Neuronal stem cell (in vitro differentiated cells): ENCODE measurements at regions not wholly inside any gene's neighbourhood (a gene's known extent, or its start where the extent isn't known, plus 50 kb on each side); places are given as distances from the start of the nearest gene placed in this dataset.

Experiments used
- DNase-seq: peaks from one replicate; pipeline ENCODE4 v3.0.0-alpha.2; 2013; ENCODE audit warnings: low spot score
- H2AFZ ChIP-seq: one replicate; pipeline ENCODE4 v1.6.1; 2013; ENCODE audit warnings: mild to moderate bottlenecking, low read length, inconsistent platforms
- H2AK5ac ChIP-seq: 2 replicates; pipeline ENCODE4 v1.6.1; 2013; ENCODE audit warnings: low read depth, mild to moderate bottlenecking, inconsistent platforms, low read length, moderate library complexity, mixed read lengths
- H2BK120ac ChIP-seq: 2 replicates; pipeline ENCODE4 v1.6.1; 2013; ENCODE audit warnings: low read depth, mild to moderate bottlenecking, inconsistent platforms, low read length, moderate library complexity, mixed read lengths
- H2BK12ac ChIP-seq: one replicate; pipeline ENCODE4 v1.6.1; 2013; ENCODE audit warnings: low read length, inconsistent platforms
- H2BK15ac ChIP-seq: 2 replicates; pipeline ENCODE4 v1.6.1; 2013; ENCODE audit warnings: mild to moderate bottlenecking, low read length, inconsistent platforms, mixed read lengths
- H2BK5ac ChIP-seq: one replicate; pipeline ENCODE4 v1.6.1; 2013; ENCODE audit warnings: inconsistent platforms, mild to moderate bottlenecking, low read length, moderate library complexity
- H3K14ac ChIP-seq: one replicate; pipeline ENCODE4 v1.6.1; 2013; ENCODE audit warnings: low read length, inconsistent platforms
- H3K18ac ChIP-seq: 2 replicates; pipeline ENCODE4 v1.6.1; 2013; ENCODE audit warnings: low read length, inconsistent platforms
- H3K23ac ChIP-seq: 2 replicates; pipeline ENCODE4 v1.6.1; 2013; ENCODE audit warnings: low read depth, mild to moderate bottlenecking, mixed read lengths, low read length, inconsistent platforms; ENCODE audit not compliant: poor library complexity
- H3K27ac ChIP-seq: replicated peaks from 3 replicates; pipeline ENCODE4 v1.5.1; 2013; ENCODE audit warnings: low read length, inconsistent platforms
- H3K27me3 ChIP-seq, 3 experiments: 2 replicates each; pipeline ENCODE4 v1.6.1; 2013; ENCODE audit warnings: low read length in 3 of 3, mild to moderate bottlenecking in 2 of 3, inconsistent platforms in 1 of 3, low read depth in 1 of 3, mixed read lengths in 1 of 3, moderate library complexity in 1 of 3; ENCODE audit not compliant: control insufficient read depth in 3 of 3, insufficient read depth in 3 of 3
- H3K36me3 ChIP-seq, 2 donors: replicated peaks in 1 of 2; 2 replicates each; pipeline ENCODE4 v1.6.1; 2013; ENCODE audit warnings: low read length in 2 of 2; ENCODE audit not compliant: control insufficient read depth in 2 of 2, insufficient read depth in 2 of 2
- H3K4ac ChIP-seq: 2 replicates; pipeline ENCODE4 v1.6.1; 2013; ENCODE audit warnings: inconsistent platforms, mild to moderate bottlenecking, low read length, moderate library complexity
- H3K4me1 ChIP-seq, 2 donors: 1 replicate in 1 of 2; 2 replicates in 1 of 2; pipeline ENCODE4 v1.6.1; 2013; ENCODE audit warnings: low read length in 2 of 2, low read depth in 1 of 2; ENCODE audit not compliant: control insufficient read depth in 2 of 2, insufficient read depth in 1 of 2
- H3K4me2 ChIP-seq: one replicate; pipeline ENCODE4 v1.6.1; 2013; ENCODE audit warnings: mild to moderate bottlenecking, low read length, inconsistent platforms; ENCODE audit not compliant: insufficient read depth, poor library complexity, severe bottlenecking
- H3K4me3 ChIP-seq, 2 donors: 2 replicates each; pipeline ENCODE4 v1.5.1; 2013; ENCODE audit warnings: low read length in 2 of 2, mild to moderate bottlenecking in 2 of 2, inconsistent platforms in 1 of 2, moderate library complexity in 1 of 2
- H3K79me1 ChIP-seq: one replicate; pipeline ENCODE4 v1.6.1; 2013; ENCODE audit warnings: low read depth, mild to moderate bottlenecking, inconsistent platforms, low read length, moderate library complexity
- H3K9ac ChIP-seq: one replicate; pipeline ENCODE4 v1.6.1; 2013; ENCODE audit warnings: mild to moderate bottlenecking, low read depth, low read length, inconsistent platforms; ENCODE audit not compliant: poor library complexity
- H3K9me3 ChIP-seq, 2 donors: replicated peaks in 1 of 2; 2 replicates each; pipeline versions ENCODE3 to v1.6.1; 2013; ENCODE audit warnings: low read length in 2 of 2, mild to moderate bottlenecking in 2 of 2, inconsistent platforms in 1 of 2, low read depth in 1 of 2, mixed read lengths in 1 of 2, moderate library complexity in 1 of 2; ENCODE audit not compliant: control insufficient read depth in 2 of 2, insufficient read depth in 1 of 2
- H4K8ac ChIP-seq: one replicate; pipeline ENCODE4 v1.6.1; 2013; ENCODE audit warnings: low read depth, mild to moderate bottlenecking, inconsistent platforms, low read length, moderate library complexity
- H4K91ac ChIP-seq: one replicate; pipeline ENCODE4 v1.6.1; 2013; ENCODE audit warnings: low read length, low read depth, mild to moderate bottlenecking, inconsistent platforms; ENCODE audit not compliant: poor library complexity
- WGBS, 2 donors: extraction: QIAGEN DNeasy Blood & Tissue Kit; methylation state at CpG; one replicate each; pipeline ENCODE4 v1.1.7; 2013; ENCODE audit warnings: missing lambda C conversion rate in 2 of 2, mixed read lengths in 1 of 2; ENCODE audit not compliant: insufficient read length in 2 of 2, insufficient replicate concordance in 1 of 2; ENCODE audit errors: extremely low coverage in 2 of 2; 5-methylcytosine and 5-hydroxymethylcytosine counted together

- DNase-seq: no peak
- H3K14ac ChIP-seq: no peak overlapping the region
- H3K27me3 ChIP-seq: no peaks in the 10 kb centered on the region
- no peak overlapping the region for H3K18ac ChIP-seq
- no peak overlapping the region for H3K4me2 ChIP-seq
- H4K91ac ChIP-seq: no peak overlapping the region
- no peak overlapping the region for H4K8ac ChIP-seq
- H3K4me1 ChIP-seq: no peaks in the 10 kb centered on the region
- no peak overlapping the region for H2AFZ ChIP-seq
- no peaks in the 10 kb centered on the region for H3K36me3 ChIP-seq
- no peak overlapping the region for H2BK5ac ChIP-seq
- H3K27ac ChIP-seq: no peak overlapping the region
- H2BK12ac ChIP-seq: no peak overlapping the region
- H2AK5ac ChIP-seq: no peak overlapping the region
- WGBS, 2 donors: no CpG with 5 or more reads among the region's 4 CpGs
- no peak overlapping the region for H3K9ac ChIP-seq
- no peak overlapping the region for H3K4me3 ChIP-seq
- no peak overlapping the region for H3K4ac ChIP-seq
- no peak overlapping the region for H2BK120ac ChIP-seq
- no peaks in the 10 kb centered on the region for H3K79me1 ChIP-seq
- H3K23ac ChIP-seq: no peak overlapping the region
- H3K9me3 ChIP-seq: no peaks in the 10 kb centered on the region
- no peak overlapping the region for H2BK15ac ChIP-seq
Observed at GRCh38 chr5:79864364-79864763, 126.7 kb downstream of the MTX3 start.

- no peak for DNase-seq
- no peak overlapping the region for H3K4me2 ChIP-seq
- H2AFZ ChIP-seq: no peak overlapping the region
- no peak overlapping the region for H4K8ac ChIP-seq
- H3K27me3 ChIP-seq: no peaks in the 10 kb centered on the region
- H2AK5ac ChIP-seq: no peak overlapping the region
- no peaks in the 10 kb centered on the region for H3K36me3 ChIP-seq
- H2BK15ac ChIP-seq: no peak overlapping the region
- no peak overlapping the region for H3K18ac ChIP-seq
- no peak overlapping the region for H3K9ac ChIP-seq
- H3K79me1 ChIP-seq: no peaks in the 10 kb centered on the region
- no peak overlapping the region for H3K23ac ChIP-seq
- H2BK12ac ChIP-seq: no peak overlapping the region
- no peaks in the 10 kb centered on the region for H3K9me3 ChIP-seq
- no peak overlapping the region for H3K4ac ChIP-seq
- no peak overlapping the region for H4K91ac ChIP-seq
- no CpG with 5 or more reads among the region's 5 CpGs for WGBS, 2 donors
- no peak overlapping the region for H3K4me3 ChIP-seq
- H3K4me1 ChIP-seq: no peaks in the 10 kb centered on the region
- no peak overlapping the region for H2BK5ac ChIP-seq
- no peak overlapping the region for H3K14ac ChIP-seq
- no peak overlapping the region for H3K27ac ChIP-seq
- no peak overlapping the region for H2BK120ac ChIP-seq
Observed at GRCh38 chr5:79859588-79859987, 131.5 kb downstream of the MTX3 start.

- no peak for DNase-seq
- Histone ChIP-seq H3K4me1 (no peaks in the 10 kb centered on the region), H3K27me3 (no peaks in the 10 kb centered on the region), H3K9ac (no peak overlapping the region), H3K4ac (no peak overlapping the region), H2AK5ac (no peak overlapping the region), H3K27ac (no peak overlapping the region), H3K23ac (no peak overlapping the region), H3K9me3 (no peaks in the 10 kb centered on the region), H3K4me3 (no peak overlapping the region), H3K14ac (no peak overlapping the region), H3K79me1 (no peaks in the 10 kb centered on the region), H3K18ac (no peak overlapping the region), H2BK12ac (no peak overlapping the region), H2BK15ac (no peak overlapping the region), H3K4me2 (no peak overlapping the region), H3K36me3 (no peaks in the 10 kb centered on the region), H2AFZ (no peak overlapping the region), H2BK5ac (no peak overlapping the region), H4K91ac (no peak overlapping the region), H2BK120ac (no peak overlapping the region), H4K8ac (no peak overlapping the region)
- WGBS, 2 donors: no CpG with 5 or more reads among the region's 2 CpGs
Observed at GRCh38 chr5:79858410-79858723, 132.7 kb downstream of the MTX3 start.

- no peaks in the 10 kb centered on the region for H3K27me3 ChIP-seq
- no peak overlapping the region for H3K14ac ChIP-seq
- no peak overlapping the region for H3K9ac ChIP-seq
- no peak overlapping the region for H3K4me2 ChIP-seq
- no peak overlapping the region for H2BK5ac ChIP-seq
- no CpG with 5 or more reads among the region's 9 CpGs for WGBS, 2 donors
- H4K8ac ChIP-seq: no peak overlapping the region
- no peak overlapping the region for H3K23ac ChIP-seq
- no peak overlapping the region for H3K4me3 ChIP-seq
- no peak overlapping the region for H2BK120ac ChIP-seq
- H3K79me1 ChIP-seq: no peaks in the 10 kb centered on the region
- H3K18ac ChIP-seq: no peak overlapping the region
- H2BK15ac ChIP-seq: no peak overlapping the region
- H2BK12ac ChIP-seq: no peak overlapping the region
- H2AFZ ChIP-seq: peak overlapping the region; percentile 13
- no peak overlapping the region for H3K4ac ChIP-seq
- no peaks in the 10 kb centered on the region for H3K36me3 ChIP-seq
- H3K4me1 ChIP-seq: no peaks in the 10 kb centered on the region
- no peaks in the 10 kb centered on the region for H3K9me3 ChIP-seq
- H3K27ac ChIP-seq: no peak overlapping the region
- no peak overlapping the region for H2AK5ac ChIP-seq
- no peak overlapping the region for H4K91ac ChIP-seq
- DNase-seq: peak; percentile 70
Observed at GRCh38 chr5:79857714-79858409, 133.2 kb downstream of the MTX3 start.
